ELR (cell line): ENCODE measurements at regions not wholly inside any gene's neighbourhood (a gene's known extent, or its start where the extent isn't known, plus 50 kb on each side); places are given as distances from the start of the nearest gene placed in this dataset.
A peak's percentile ranks its signal among the peaks of the same experiment; 100 is the strongest.

Experiments used
- DNase-seq: peaks from one replicate; pipeline ENCODE4 v3.0.0-alpha.2; 2015; ENCODE audit warnings: low read depth

DNA sequence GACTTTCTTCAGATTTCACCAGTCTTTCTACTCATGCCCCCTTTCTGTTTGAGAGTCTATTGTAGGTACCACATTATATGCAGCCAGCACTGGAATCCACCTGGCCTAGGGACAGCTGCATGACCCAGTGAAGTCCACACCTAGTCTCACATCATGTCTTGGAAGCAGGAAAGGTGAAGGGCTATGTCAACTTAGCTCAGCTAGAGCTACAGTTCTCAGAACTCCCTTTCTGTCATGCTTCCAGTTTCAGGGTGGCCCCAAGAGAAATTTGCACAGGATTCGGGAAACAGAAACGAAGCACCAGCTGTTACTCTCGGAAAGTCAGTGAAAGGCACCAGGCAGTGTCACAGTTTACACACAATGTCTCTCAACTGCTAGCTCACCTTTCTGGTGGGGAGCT, 51.6 kb upstream of the NLRP1 start:
- no peak for DNase-seq

DNA sequence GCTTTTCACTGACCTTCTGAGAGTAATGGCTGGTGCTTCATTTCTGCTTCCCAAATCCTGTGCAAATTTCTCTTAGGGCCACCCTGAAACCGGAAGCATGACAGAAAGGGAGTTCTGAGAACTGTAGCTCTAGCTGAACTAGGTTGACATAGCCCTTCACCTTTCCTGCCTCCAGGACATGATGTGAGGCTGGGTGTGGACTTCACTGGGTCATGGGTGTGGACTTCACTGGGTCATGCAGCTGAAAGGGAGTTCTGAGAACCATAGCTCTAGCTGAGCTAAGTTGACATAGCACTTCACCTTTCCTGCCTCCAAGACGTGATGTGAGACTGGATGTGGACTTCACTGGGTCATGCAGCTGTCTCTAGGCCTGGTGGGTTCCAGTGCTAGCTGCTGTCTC, 54.3 kb upstream of the NLRP1 start:
- DNase-seq = peak; percentile 22

DNA sequence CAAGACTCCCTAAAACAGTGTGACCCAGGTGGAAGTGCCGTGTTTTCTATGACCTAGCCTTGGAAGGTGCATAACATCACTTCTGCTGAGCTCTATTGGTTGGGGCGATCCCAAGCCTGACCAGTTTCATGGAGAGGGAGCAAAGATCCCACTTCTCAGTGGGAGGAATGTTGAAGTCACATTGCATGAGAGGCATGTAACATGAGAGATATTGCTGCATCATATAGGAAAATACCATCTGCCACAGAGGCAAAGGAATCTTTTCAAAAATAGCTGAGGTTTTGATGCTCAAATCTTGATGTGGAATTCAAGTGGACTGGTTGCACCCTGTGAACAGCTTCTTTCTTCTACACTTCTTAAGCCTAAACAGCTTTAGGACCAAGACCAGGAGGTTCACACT, 56.4 kb upstream of the NLRP1 start:
- DNase-seq = no peak

DNA sequence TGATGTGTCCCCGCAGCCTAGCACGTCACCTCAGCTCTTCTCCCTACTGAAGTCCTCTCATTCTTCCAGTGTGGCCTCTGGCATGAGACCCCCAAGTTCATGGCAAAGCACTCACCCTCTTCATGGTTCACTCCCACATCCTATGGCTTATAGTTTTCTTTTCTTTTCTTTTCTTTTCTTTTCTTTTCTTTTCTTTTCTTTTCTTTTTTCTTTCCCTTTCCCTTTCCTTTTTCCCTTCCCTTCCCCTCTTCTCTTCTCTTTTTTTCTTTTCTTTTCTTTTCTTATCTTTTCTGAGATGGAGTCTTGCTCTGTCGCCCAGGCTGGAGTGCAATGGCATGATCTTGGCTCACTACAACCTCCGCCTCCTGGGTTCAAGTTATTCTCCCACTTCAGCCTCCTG, 58.4 kb upstream of the NLRP1 start:
- no peak for DNase-seq

DNA sequence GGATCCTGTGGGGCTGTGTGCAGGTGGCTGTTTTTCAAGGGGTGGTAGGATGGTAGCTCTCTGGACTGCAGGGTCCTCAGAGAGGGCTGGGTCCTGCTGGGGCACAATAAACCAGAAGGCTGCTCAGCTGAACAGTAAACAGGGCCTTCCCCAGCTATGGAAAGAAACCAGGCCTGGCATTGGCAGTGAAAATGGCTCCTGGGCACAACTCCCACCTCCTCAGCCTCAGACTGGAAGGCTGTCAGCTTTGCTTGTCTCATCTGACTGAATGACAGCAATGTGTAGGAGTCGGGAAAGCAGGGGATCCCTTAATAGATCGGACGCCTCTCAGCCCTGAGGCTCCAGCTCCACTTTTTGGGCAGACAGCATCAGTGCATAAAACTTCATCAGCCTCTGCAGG, 59.8 kb upstream of the NLRP1 start:
- no peak for DNase-seq

DNA sequence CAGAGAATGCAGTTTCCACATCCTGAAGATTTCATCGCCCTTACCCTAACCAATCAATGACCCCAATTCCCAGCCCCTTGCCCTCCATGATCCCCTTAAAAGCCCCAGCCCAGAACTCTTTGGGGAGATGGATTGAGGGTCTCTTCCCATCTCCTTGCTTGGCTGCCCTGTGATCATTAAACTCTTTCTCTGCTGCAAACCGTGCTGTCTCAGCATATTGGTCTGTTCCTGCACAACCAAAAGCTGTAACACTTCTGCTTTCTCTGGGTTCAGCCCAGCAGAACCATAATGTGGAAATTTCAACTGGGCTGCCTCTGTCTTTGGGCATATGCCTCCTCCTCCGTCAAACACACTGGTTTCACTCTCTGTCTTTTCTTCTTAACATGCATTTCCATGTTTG, 67.0 kb upstream of the NLRP1 start:
- DNase-seq = no peak

DNA sequence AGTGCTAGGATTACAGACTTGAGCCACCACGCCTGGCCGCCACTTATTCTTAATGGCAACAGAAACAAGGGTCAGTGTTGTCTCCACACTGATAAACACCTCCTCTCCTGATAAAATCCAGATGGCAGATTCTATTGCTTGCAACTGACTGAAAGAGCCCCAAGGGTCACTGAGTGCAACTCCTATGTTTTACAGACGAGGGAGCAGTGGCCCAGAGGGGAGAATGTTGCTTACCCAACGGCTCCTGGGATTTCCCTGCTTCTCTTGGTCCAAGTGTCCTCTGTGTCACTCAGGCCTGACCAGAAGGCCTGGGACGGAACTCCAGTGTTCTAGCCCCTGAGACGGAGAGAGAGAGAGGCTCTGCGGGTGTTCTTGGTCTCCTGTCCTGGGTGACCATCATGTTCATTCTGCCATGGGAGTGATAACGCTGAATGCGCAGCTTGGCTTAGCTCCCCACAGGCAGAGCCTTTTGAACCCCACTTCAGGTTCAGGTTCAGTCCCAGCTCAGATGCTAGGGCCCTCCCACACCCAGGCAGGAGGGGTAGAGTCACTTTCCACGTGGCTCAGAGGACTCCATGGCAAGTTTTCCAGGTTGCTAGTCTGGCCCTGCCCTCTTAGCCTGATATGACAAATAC, 77.3 kb upstream of the NLRP1 start:
- no peak for DNase-seq

DNA sequence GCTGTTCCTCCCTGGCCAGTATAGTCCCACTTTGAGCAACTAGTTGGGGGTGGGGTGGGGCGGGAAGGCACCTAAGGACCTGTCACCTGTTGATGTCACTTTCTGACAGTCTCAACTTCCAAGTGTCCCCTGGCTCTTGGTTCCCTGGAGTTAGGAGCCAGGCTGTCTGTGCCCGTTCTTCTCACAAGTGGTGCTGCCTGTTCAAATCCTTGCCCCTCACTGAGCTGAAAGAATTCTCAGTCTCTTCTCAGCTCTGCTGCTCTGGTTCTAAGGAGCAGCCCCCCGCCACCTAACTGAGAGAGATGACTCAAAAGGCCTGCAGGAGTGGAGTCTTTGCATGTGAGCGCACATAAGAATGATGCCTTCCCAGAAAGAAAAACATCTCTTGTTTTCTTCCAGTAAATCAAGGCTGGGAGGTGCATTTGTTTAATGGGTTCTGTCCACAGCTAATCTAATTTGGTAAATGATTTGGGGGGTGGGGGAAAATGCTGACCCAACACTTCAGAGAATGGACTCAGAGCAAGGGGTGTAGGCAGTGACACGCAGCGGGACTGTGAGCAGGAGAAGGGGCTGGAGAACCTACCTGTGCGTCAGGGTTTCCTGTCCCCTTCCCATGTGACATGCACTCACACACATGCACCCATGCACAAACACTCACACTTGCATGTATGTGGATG, 78.2 kb upstream of the NLRP1 start:
- no peak for DNase-seq

DNA sequence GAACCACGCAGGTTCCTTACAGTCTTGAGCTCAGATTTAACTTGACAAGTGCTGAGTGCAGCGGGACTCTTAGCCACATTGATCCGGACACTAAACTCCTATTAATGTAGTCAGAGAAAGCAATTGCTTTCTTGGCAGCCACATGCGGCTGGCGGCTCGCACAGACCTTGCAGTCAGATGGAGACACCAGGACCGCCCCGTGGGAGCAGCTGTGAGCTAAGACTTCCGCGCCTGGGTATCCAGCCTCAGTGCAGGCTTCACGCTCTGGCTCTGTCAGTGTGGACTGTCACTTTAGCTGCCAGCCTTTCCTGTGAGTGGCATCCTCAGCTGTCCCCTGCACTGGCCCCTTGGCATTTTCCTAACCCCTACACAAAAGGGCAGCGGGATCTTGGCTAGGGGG, 80.9 kb upstream of the NLRP1 start:
- DNase-seq = no peak

DNA sequence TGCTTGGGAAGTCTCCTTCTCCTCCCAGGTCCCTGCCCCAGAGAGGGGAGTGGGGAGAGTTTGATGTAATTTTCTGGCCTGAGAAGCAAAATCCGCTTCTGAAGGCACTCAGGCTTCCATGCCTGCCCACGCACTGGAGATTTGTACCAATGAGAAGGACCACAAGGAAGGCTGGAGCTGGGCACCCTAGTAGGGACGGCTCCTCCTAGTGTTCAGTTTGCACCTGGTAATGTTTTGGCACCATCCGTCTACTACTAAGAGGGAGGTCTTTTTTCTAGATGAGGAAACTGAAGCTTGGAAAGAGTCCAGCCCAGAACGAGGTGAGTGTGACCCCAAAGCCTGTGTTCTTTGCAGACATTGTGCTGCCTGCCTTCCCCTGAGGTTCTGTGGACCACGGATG, 83.6 kb upstream of the NLRP1 start:
- peak; percentile 30 for DNase-seq

DNA sequence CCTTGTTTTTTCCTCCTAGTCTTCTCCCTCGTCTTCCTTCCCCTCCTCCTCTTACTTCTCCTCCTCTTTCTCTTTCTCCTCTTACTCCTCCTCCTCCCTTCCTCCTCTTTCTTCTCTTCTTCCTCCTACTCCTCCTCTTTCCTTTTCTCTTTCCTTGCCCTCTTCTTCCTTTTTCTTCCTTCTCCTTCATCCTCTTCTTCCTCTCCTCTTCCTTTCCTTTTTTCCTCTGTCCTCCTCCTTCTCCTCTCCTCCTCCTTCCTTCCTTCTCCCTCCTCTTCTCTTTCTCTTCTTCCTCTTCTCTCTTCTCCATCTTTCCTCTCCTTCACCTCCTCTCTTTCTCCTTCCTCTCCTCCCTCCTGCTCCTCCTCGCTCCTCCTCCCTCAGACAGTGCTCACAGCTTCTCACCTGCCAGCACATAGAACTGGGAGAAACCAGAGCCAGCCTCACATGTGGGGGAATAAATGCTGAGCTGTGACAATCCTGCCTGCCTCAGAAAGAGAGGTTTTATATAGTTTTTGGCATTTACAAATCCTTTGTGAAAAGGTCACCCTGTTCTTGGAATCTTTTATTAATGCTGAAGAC, 84.3 kb upstream of the NLRP1 start:
- DNase-seq = no peak

DNA sequence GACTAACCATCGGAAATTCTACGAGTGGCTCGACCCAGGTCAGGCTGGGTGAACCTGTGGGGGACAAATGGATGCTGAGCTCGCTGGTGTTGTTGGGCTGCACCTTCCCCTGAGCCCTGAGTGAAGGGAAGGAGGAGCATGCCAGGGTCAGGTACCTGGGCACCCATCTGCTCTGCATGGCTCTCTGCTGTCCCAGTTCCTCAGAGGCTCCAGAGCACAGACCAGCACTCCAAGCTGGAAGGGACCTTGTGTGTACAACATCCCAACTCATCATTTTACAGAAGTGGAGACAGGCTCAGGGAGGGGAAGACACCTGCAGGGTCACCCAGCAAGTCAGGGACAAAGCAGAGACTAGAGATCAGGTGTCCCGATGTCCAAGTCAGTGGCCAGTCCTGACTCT, 84.9 kb upstream of the NLRP1 start:
- DNase-seq = no peak

DNA sequence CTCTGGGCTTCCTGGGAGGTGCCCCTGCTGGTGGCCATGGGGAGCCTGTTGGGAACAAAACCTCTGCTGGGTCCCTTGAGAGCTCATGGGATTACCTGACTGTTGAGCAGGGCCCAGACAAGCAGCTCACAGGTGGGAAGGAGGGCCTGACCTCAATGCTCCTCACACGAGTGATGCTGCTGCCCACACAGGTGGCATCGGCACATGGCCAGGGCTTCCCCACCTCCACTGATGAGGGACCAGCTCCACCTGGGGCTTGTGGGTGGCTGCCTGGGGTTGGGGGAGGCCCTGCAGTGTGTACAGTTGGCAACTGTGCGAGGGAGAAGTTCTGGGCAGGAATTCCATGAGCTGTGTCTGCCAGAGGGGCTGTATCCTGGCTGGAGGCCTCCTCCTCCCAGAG, 87.8 kb upstream of the NLRP1 start:
- DNase-seq = no peak

DNA sequence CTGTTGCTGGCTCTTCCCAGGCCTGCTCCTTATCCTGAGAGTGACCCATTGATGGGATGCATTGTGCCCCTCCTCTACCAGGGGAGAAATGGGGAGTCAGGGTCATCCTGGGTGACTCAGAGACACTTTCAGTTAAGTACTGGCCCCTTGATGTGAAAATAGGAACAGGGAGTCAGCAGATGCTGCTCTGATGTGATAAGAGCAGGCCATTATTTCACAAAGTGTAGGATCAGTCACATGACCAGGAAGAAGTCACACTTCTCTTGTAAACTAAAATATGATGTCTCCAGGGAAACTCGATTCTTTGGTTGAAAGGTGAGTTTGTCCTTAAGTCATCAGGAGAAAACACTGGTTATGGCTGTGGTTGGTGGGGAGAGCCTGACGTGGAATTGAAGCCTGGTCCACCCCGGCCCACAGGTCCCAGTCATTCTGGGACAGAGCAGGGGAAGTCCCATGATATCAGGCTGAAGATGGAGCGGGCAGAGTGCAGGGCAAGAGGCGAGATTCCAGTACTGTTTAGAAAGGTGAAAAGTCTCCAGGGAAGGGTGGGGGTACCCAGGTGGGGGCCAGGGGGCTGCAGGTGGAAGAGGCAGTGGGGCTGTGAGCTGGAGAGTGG, 88.6 kb upstream of the NLRP1 start:
- DNase-seq = no peak

DNA sequence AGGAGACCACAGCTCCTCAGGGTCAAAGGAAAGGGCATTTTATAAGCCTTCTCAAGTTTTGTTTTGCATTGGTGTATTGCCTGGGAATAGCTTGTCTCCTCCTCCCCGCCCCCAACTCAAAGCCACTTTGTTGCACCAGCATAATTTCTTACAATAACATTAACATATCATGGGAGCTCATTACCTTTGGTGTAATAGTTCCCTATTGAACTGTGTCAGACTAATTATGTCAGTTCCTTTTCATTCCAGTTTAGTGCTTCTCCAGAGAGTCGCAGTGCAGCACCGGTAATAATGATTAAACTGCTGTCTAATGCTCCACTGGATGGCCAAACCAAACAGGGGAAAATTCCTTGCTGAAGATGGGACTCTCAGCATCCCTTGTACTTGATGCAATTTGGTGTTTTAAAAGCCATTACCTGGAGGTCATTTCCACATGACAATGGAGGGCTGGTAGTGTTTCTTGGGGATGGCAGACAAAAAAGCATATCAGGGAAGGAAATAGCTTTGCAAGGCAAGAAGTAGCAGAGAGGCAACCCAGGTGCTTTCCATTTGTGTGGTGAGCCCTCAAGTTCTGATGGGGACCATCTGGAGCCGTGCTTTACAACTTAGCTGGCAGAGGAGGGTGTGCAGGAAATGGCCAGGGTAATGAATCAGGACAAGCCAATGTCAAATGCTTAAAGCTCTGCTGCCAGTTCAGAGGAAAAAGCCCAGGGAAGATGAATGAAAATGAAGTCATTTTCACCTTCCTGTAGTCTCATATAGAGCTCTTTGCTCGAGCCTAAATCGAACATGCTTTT, 91.5 kb upstream of the NLRP1 start:
- DNase-seq = no peak

DNA sequence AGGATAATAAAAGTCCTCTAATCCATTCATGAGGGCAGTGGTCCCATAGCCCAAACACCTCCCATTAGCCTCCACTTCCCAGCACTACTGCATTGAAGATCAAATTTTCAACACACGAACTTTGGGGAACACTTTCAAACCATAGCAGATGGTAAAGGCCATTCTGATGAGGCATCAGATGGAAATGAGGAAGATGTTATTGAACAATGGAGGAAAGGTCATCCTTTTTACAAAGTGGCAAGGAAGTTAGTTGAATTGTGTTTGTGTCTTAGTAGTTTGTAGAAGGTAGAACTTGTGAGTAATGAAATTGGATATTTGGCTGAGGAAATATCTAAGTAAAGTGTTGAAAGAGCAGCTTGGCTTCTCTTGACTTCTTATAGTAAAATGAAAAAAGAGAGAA, 93.3 kb upstream of the NLRP1 start:
- no peak for DNase-seq

DNA sequence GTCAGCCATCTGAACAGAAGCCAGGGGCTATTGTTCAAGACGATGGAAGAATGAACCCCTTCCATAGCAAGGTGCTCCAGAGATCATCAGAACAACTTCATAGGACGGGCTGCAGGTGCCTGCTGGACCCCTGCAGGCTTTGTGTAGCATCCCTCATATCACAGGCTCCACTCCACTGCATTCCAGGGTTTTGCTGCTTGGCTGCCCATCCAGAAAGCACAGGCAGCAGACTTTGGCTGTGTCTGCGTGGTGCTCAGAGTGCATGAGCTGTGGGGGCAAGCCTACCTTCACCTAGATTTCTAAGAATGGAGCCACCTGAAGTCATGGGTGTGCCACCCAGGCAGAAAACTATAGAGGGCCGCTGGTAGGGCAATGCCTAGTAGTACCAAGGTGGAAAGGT, 93.9 kb upstream of the NLRP1 start:
- DNase-seq = no peak

DNA sequence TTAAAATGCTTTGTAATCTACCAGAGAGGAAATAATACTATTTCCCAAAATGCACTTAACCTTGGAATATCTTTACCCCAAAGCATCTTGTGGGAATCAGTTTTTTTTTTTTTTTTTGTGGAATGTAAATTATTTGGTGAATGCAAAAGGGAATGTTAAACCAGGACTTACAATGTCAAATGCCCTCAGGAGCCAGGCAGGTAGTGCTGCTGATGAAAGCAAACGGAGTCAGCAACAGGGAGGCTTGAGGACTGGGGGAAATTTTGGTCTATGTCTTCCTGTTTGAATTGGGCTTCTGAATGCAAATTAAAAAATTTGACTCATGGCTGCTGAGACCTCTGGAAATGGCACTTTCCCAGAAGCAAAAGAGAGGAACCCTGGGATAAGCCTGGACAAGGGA, 96.5 kb upstream of the NLRP1 start:
- DNase-seq = no peak

DNA sequence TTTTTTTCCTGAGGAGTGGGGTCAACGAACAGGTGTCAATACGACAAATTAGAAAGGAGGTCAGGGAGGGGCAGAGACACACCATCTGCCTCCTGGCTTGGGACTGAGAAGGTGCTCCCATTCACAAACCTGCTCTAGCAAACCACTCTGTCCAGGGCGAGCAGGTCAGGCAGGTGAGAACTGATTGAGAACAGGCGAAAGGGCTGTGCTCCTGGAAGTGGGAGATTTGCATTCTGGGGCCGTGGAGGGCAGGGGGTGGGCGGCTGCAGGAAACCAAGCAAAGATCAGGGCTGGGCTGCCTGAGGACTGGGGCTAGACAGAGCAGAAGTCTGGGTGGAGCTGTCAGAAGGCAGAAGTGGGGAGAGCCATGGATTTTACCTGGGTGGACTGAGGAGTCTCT, 98.9 kb upstream of the NLRP1 start:
- DNase-seq = no peak

DNA sequence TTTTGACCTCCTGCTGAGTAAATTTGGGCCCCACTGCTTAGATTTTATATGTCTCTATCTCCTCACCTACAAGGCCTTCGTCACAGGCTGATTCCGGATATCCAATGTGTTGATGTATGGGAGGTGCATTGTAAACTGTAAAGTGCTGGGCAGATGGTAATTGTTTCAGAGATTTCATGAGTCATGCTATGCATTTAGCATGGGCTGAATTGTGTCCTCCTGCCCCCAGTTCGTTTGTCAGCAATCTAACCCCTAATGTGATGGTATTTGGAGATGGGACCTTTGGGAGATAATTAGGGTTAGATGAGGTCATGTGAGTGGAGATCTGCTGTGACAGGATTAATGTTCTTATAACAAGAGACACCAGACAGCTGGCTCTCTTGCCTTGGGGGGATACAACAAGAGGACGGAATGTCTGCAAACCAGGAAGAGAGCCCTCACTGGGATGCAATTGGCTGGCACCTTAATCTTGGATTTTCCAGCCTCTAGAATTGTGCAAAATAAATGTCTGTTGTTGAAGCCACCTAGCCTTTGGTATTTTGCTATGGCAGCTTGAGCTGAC, 101.8 kb upstream of the NLRP1 start:
- no peak for DNase-seq

DNA sequence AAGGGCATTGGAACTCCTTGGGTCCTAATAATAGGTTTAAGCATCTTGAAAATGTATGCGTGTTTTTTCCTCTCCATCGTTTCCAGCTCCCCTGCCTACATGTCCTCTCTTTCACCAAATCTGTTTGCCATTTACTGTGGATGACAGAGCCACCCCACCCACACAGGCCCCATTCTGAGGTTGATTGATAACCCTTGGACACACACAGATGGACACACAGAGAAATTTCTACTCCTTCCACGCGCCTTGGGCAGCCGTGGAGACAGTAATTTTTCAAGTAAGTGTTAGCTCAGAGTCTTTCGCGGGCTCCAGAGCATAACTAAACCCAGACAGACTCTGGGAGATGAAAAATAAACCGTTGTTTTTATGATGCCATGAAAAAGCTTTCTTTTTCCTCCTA, 103.3 kb upstream of the NLRP1 start:
- DNase-seq = no peak

DNA sequence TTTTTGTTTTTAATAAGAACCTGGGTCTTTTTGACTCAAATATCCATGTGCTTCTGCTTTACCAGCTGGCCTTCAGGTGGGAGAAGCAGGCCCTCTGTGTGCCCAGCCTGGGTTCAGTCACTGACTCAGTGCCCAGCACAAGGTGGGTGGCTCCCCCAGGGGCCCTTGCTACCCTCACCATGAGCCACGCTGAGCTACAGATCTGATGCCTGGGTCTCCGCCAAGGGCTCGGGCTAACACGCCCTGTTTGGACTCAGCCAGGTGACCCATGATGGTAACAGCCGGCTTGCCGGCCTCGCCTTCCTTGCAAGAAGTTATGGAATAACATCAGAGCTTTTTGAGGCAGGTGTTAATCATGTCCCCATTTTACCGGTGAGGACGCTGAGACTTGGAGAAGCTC, 109.5 kb upstream of the NLRP1 start:
- no peak for DNase-seq
